Lower leg skin (tissue), 4 donors: ENCODE measurements at regions not wholly inside any gene's neighbourhood (a gene's known extent, or its start where the extent isn't known, plus 50 kb on each side); places are given as distances from the start of the nearest gene placed in this dataset.

ENCODE experiments used
- DNase-seq, 2 donors: peaks; one replicate each; pipeline ENCODE4 v3.0.0-alpha.2; 2019; ENCODE audit warnings: low spot score in 2 of 2
- H3K4me3 ChIP-seq: fragments of 200-600 bp; sonication (generic); 2 replicates; pipeline ENCODE4 v1.5.1; 2017; ENCODE audit warnings: mild to moderate bottlenecking, low read depth; ENCODE audit not compliant: poor library complexity, severe bottlenecking
- CTCF ChIP-seq, 3 donors: fragments of 450-650 bp; IDR thresholded peaks; one replicate each; pipeline ENCODE4 v1.5.1; 2016; ENCODE audit warnings: antibody characterized with exemption in 3 of 3, mild to moderate bottlenecking in 3 of 3, moderate library complexity in 2 of 3
- POLR2A ChIP-seq, 2 donors: fragments of 450-650 bp; IDR thresholded peaks; one replicate each; pipeline ENCODE4 v1.6.1; 2016 to 2017; ENCODE audit warnings: antibody characterized with exemption in 2 of 2, mild to moderate bottlenecking in 1 of 2, moderate library complexity in 1 of 2
- WGBS, 2 donors: methylation state at CpG; one replicate each; pipeline ENCODE4 v1.1.5; 2018; 5-methylcytosine and 5-hydroxymethylcytosine counted together
- intact Hi-C: fragments of 100-400 bp; cut with DNase I; formaldehyde crosslinking; loops from one replicate; pipeline ENCODE4 v1.15.0; 2023; ENCODE audit warnings: low total_unique reads

DNA sequence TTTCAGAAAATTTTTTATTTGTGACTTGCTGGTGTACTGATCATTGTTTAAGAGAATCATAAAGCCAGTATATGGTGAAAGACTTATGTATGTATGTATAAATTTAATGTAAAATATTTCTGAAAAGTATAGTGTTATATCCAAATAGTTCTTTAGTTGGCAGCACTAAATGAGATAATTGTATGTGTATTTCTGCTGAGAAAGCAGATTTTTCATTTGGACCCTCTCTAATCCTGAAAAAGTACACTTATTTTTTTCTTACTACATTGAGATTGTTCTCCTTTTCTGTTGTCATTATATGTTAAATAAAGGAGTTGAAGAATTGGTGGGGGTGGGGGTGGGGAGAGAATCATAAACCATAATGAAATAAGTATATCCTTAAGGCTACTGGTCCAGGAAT is 324.9 kb upstream of the SUCLG2 start:
- no peak overlapping the region for H3K4me3 ChIP-seq
- TF ChIP-seq POLR2A (IDR thresholded peaks at IDR 0.05) (no peak), CTCF (IDR thresholded peaks at IDR 0.05) (no peak)
- intact Hi-C loops = no loop called here

DNA sequence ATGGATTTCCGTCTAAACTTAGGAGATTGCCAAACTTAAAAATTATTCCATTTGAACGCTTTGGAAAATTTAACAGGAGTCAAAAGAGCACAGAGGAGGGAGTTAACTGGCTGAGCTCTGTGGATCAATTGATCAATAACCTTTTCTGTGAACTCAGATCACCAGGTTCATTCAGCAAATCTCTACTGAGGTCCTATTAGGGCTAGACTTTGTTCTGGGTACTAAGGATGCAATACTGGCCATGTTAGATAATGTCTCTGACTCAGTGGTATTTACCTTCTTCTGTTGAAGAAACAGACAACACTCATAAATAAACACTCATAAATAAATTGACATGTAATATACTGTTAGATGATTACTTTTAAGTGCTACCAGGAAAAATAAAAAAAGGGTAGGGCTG is 323.4 kb upstream of the SUCLG2 start:
- no peak for DNase-seq
- H3K4me3 ChIP-seq = no peak overlapping the region
- 79 to 80% methylated on average over 2 of the region's 2 CpGs for WGBS, 2 donors
- intact Hi-C loops = no loop called here
- TF ChIP-seq CTCF (IDR thresholded peaks at IDR 0.05) (no peak), POLR2A (IDR thresholded peaks at IDR 0.05) (no peak)

More for the DNA sequence above, 324.9 kb upstream of the SUCLG2 start:
- no peak for DNase-seq

- no peak for DNase-seq
- intact Hi-C loops = no loop called here
- H3K4me3 ChIP-seq = no peak overlapping the region
- whole genome bisulfite sequencing, 2 donors = 63 to 74% methylated on average over 2 of the region's 2 CpGs
- TF ChIP-seq CTCF (IDR thresholded peaks at IDR 0.05) = no peak
- no peak for TF ChIP-seq POLR2A (IDR thresholded peaks at IDR 0.05)
These were observed 322.3 kb upstream of the SUCLG2 start for GRCh38 chr3:67976663-67977062.

- H3K4me3 ChIP-seq = no peak overlapping the region
- no peak for DNase-seq
- TF ChIP-seq CTCF (IDR thresholded peaks at IDR 0.05) = no peak
- intact Hi-C loops = no loop called here
These were observed 310.2 kb upstream of the SUCLG2 start for GRCh38 chr3:67964596-67964995.

DNA sequence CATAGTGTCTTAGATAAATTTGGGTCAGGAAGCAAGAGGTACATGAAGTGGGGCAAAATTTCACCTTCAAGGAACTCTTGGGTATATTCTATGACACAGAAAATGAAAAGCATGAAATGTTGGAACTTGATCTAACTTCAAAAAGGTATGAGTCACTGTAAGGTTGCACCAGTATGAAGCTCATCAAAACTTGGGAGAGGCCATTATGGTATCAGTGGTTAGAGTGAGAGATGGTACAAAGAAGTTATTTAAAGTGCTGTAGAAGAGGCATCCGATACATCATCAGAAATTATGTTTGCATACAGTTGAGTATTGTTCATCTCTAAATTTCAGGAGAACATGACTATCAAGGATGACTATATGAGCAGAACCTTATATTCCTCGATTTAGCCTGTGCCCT is 302.9 kb upstream of the SUCLG2 start:
- intact Hi-C loops = no loop called here
- no peak for DNase-seq
- TF ChIP-seq CTCF (IDR thresholded peaks at IDR 0.05) (no peak), POLR2A (IDR thresholded peaks at IDR 0.05) (no peak)
- no peak overlapping the region for H3K4me3 ChIP-seq
- WGBS, 2 donors = 80 to 90% methylated on average over 2 of the region's 2 CpGs

DNA sequence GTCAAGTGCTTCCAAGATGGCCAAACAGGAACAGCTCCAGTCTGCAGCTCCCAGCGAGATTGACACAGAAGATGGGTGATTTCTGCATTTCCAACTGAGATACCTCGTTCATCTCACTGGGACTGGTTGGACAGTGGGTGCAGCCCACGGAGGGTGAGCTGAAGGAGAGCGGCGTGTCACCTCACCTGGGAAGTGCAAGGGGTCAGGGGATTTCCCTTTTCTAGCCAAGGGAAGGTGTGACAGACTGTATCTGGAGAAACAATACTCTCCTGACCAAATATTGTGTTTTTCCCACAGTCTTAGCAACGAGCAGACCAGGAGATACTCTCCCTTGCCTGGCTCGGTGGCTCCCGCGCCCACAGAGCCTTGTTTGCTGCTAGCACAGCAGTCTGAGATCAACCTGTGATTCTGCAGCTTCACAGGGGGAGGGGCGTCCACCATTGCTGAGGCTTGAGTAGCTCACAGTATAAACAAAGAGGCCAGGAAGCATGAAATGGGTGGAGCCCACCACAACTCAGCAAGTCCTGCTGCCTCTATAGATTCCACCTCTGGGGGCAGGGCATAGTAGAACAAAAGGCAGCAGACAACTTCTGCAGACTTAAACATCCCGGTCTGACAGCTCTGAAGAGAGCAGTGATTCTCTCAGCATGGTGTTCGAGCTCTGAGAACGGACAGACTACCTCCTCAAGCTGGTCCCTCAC is 293.5 kb upstream of the SUCLG2 start:
- no peak overlapping the region for H3K4me3 ChIP-seq
- DNase-seq = no peak
- intact Hi-C loops = no loop called here
- TF ChIP-seq CTCF (IDR thresholded peaks at IDR 0.05) (no peak), POLR2A (IDR thresholded peaks at IDR 0.05) (no peak)
- WGBS, 2 donors = 61% methylated on average over 10 to 13 of the region's 13 CpGs
